Thyroid gland (tissue), 4 donors: ENCODE measurements at regions not wholly inside any gene's neighbourhood (a gene's known extent, or its start where the extent isn't known, plus 50 kb on each side); places are given as distances from the start of the nearest gene placed in this dataset.
"Not testable (repeated sequence)": the region's sequence is repeated elsewhere in the genome, so short reads cannot be mapped to it uniquely, and the experiment has no call there.

Experiments used
- CTCF ChIP-seq, 6 experiments: fragments of 200-600 bp in 3 of 6; fragments of 450-650 bp in 3 of 6; sonication (generic) in 3 of 6; IDR thresholded peaks; one replicate each; pipeline ENCODE4 v1.5.1; 2016 to 2019; ENCODE audit warnings: antibody characterized with exemption in 6 of 6, mild to moderate bottlenecking in 2 of 6, inconsistent platforms in 1 of 6, moderate library complexity in 1 of 6
- POLR2A ChIP-seq, 2 donors: fragments of 450-650 bp; IDR thresholded peaks; one replicate each; pipeline ENCODE4 v1.6.1; 2017; ENCODE audit warnings: antibody characterized with exemption in 2 of 2, mild to moderate bottlenecking in 2 of 2, moderate library complexity in 1 of 2

- not testable (repeated sequence) for TF ChIP-seq POLR2A, CTCF (IDR thresholded peaks at IDR 0.05)
Observed at GRCh38 chr11:130566360-130566759, 117.9 kb downstream of the ADAMTS15 start.
